ENCODE measurements at regions not wholly inside any gene's neighbourhood (a gene's known extent, or its start where the extent isn't known, plus 50 kb on each side); places are given as distances from the start of the nearest gene placed in this dataset.

DNA sequence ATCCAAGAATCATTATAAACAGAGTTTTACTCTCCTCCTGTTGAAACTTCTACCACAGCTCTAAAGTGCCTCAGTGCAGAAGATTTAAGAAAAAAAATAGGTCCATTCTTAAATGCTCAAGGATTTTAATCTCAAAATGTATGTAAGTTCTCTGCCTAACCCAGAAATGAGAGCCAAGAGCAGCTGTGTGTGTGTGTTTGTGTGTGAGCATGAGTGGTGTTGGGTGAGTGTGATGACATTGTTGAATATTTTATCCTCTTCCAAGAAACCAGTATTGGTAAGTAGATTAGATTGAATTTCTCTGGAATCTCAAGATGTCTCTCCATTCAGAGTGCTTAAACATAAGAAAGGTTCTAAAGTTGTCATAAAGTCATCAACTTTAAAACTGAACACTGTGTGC lies 363.6 kb upstream of the NFE2L3 start:
- POLR2A ChIA-PET: no interaction called here
- CTCF ChIA-PET: interaction anchor here (1.3 kb wide), 1 partner anchor 32 kb away, joined by 4 read pairs; no protein-coding TSS in a partner anchor
- H3K4me3 ChIP-seq (ENCODE audit: low read depth, low read length): no peak overlapping the region
- no peak for DNase-seq (ENCODE audit: low read depth, low spot score)
- TF ChIP-seq CTCF (IDR thresholded peaks at IDR 0.05; ENCODE audit: insufficient read depth, low read length, missing control alignments): no peak

- no peak overlapping the region for H3K4me3 ChIP-seq (ENCODE audit: low read depth, low read length)
- POLR2A ChIA-PET: no interaction called here
- no peak for TF ChIP-seq CTCF (IDR thresholded peaks at IDR 0.05; ENCODE audit: insufficient read depth, low read length, missing control alignments)
- DNase-seq (ENCODE audit: low read depth, low spot score): no peak
- CTCF ChIA-PET: no interaction called here
Measured at GRCh38 chr7:25788961-25789620, 362.9 kb upstream of the NFE2L3 start.

DNA sequence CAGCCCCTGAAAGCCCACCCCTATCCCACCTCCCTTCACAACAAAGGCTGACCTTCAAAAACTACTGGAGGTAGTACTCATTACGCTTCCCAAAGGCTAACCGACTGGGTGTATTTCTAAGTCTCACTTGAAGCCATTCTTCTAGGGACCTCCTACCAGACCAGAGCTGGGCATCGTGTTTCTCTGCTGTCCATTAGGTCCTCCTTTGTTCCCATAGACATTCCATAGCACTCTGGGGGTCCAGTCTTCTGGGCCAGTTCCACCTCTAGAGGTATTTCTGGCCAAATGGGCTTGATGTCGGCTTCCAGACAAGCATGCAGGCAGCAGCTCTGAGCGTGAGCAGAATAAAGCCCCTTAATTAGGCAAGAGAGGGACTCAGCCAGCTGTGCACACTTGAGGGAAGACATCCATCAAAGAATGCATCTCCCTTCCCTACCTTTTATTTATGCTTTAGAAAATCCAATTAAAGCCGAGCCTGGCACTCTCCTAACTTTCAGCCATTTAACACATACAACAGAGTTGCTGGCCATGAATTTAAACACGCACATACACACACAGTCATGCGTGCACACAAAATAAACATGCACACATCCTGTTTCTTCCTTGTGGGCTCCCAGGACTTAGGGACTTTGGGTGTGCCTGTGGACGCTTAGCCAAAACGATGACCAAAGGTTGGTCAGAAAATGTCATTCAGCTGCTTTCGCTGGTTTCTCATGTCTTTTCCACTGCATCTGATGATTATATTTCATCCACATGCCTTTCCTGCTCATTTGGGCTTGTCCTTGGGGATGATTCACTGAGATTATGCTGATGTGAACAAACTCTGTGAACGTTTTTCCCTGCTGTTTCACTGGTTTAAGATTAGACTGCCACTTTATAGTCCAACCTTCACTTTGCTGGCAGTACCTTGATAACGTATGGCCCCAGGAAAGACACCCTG lies 362.0 kb upstream of the NFE2L3 start:
- DNase-seq (ENCODE audit: low read depth, low spot score): no peak
- CTCF ChIA-PET: no interaction called here
- TF ChIP-seq CTCF (IDR thresholded peaks at IDR 0.05; ENCODE audit: insufficient read depth, low read length, missing control alignments): no peak
- POLR2A ChIA-PET: no interaction called here
- no peak overlapping the region for H3K4me3 ChIP-seq (ENCODE audit: low read depth, low read length)

DNA sequence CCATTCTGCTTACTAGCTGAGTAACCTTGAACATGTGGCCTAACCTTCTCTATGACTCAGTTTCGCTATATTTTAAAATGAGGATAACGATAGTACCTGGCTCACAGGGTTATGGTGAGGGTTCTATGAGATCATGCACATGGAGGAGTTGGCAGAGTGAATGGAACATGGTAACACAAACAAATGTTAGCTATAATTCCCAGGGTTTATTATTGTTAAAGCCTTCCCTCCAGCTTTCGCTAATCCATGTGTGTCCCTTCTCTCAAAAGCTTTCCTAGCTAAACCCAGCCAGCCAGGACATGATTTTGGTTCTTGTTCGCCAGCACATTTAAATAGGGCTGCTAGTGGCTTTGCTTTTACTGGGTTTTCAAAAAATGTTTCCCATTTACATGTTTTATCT lies 361.0 kb upstream of the NFE2L3 start:
- no peak overlapping the region for H3K4me3 ChIP-seq (ENCODE audit: low read depth, low read length)
- ChIA-PET POLR2A (no interaction called here), CTCF (no interaction called here)
- DNase-seq (ENCODE audit: low read depth, low spot score): no peak
- TF ChIP-seq CTCF (IDR thresholded peaks at IDR 0.05; ENCODE audit: insufficient read depth, low read length, missing control alignments): no peak

- ChIA-PET CTCF (no interaction called here), POLR2A (no interaction called here)
- no peak overlapping the region for H3K4me3 ChIP-seq (ENCODE audit: low read depth, low read length)
- no peak for TF ChIP-seq CTCF (IDR thresholded peaks at IDR 0.05; ENCODE audit: insufficient read depth, low read length, missing control alignments)
- DNase-seq (ENCODE audit: low read depth, low spot score): no peak
Measured at GRCh38 chr7:25792586-25792985, 359.4 kb upstream of the NFE2L3 start.

GRCh38 chr7:25795824-25796235 lies 356.2 kb upstream of the NFE2L3 start:
- H3K4me3 ChIP-seq (ENCODE audit: low read depth, low read length): no peak overlapping the region
- TF ChIP-seq CTCF (IDR thresholded peaks at IDR 0.05; ENCODE audit: insufficient read depth, low read length, missing control alignments): no peak
- no peak for DNase-seq (ENCODE audit: low read depth, low spot score)
- ChIA-PET CTCF (no interaction called here), POLR2A (no interaction called here)

All from AG04449 (cell line).